HG02938 (cell line): ENCODE measurements at regions not wholly inside any gene's neighbourhood (a gene's known extent, or its start where the extent isn't known, plus 50 kb on each side); places are given as distances from the start of the nearest gene placed in this dataset.
"Not testable (repeated sequence)": the region's sequence is repeated elsewhere in the genome, so short reads cannot be mapped to it uniquely, and the experiment has no call there.

Experiments used
- ATAC-seq: cut with Tn5 transposase; IDR thresholded peaks from one replicate; pipeline ENCODE4 v1.9.1; 2021; ENCODE audit warnings: mild to moderate bottlenecking, moderate library complexity; ENCODE audit not compliant: unreplicated experiment

- no peak for ATAC-seq
These were observed 107.3 kb upstream of the DCN start for GRCh38 chr12:91289906-91290305.

- ATAC-seq = no peak
These were observed 106.5 kb upstream of the DCN start for GRCh38 chr12:91289072-91289471.

- no peak for ATAC-seq
These were observed 105.1 kb upstream of the DCN start for GRCh38 chr12:91287753-91288152.

- ATAC-seq = no peak
These were observed 95.5 kb upstream of the DCN start for GRCh38 chr12:91278126-91278525.

GRCh38 chr12:91276509-91276908 is 93.9 kb upstream of the DCN start:
- ATAC-seq = no peak

GRCh38 chr12:91275321-91275720 is 92.7 kb upstream of the DCN start:
- no peak for ATAC-seq

GRCh38 chr12:91274916-91275315 is 92.3 kb upstream of the DCN start:
- no peak for ATAC-seq

- ATAC-seq = no peak
These were observed 90.9 kb upstream of the DCN start for GRCh38 chr12:91273560-91273959.

GRCh38 chr12:91272461-91273063 is 89.9 kb upstream of the DCN start:
- no peak for ATAC-seq

- ATAC-seq = no peak
These were observed 88.6 kb upstream of the DCN start for GRCh38 chr12:91271185-91271584.

GRCh38 chr12:91267039-91267438 is 84.4 kb upstream of the DCN start:
- no peak for ATAC-seq

- ATAC-seq = no peak
These were observed 81.6 kb upstream of the DCN start for GRCh38 chr12:91264178-91264577.

GRCh38 chr12:91261820-91262676 is 79.4 kb upstream of the DCN start:
- ATAC-seq = no peak

- no peak for ATAC-seq
These were observed 73.8 kb upstream of the DCN start for GRCh38 chr12:91256411-91256810.

- no peak for ATAC-seq
These were observed 69.7 kb upstream of the DCN start for GRCh38 chr12:91252341-91252740.

GRCh38 chr12:91250273-91250665 is 67.7 kb upstream of the DCN start:
- ATAC-seq = no peak

- no peak for ATAC-seq
These were observed 67.1 kb upstream of the DCN start for GRCh38 chr12:91249518-91250272.

- no peak for ATAC-seq
These were observed 66.4 kb upstream of the DCN start for GRCh38 chr12:91249054-91249453.

GRCh38 chr12:91243177-91243576 is 60.6 kb upstream of the DCN start:
- ATAC-seq = not testable (repeated sequence)

GRCh38 chr12:91241756-91242155 is 59.1 kb upstream of the DCN start:
- no peak for ATAC-seq

GRCh38 chr12:91240386-91241095 is 57.9 kb upstream of the DCN start:
- no peak for ATAC-seq
